Gastrocnemius medialis (tissue), 4 donors: ENCODE measurements at regions not wholly inside any gene's neighbourhood (a gene's known extent, or its start where the extent isn't known, plus 50 kb on each side); places are given as distances from the start of the nearest gene placed in this dataset.

ENCODE experiments used
- CTCF ChIP-seq, 5 experiments: fragments of 450-650 bp in 3 of 5; fragments of 200-600 bp in 2 of 5; sonication (generic) in 2 of 5; IDR thresholded peaks in 4 of 5; conservative IDR thresholded peaks in 1 of 5; 1 replicate in 4 of 5; 2 replicates in 1 of 5; pipeline ENCODE4 v1.5.1; 2016 to 2019; ENCODE audit warnings: antibody characterized with exemption in 5 of 5, mild to moderate bottlenecking in 3 of 5, moderate library complexity in 3 of 5
- POLR2A ChIP-seq, 2 donors: fragments of 450-650 bp; IDR thresholded peaks; one replicate each; pipeline ENCODE4 v1.6.1; 2017; ENCODE audit warnings: antibody characterized with exemption in 2 of 2, mild to moderate bottlenecking in 2 of 2, moderate library complexity in 2 of 2

GRCh38 chr2:138919120-138919747, 139.0 kb upstream of the NXPH2 start:
- TF ChIP-seq CTCF (IDR thresholded peaks at IDR 0.05 in 4 of 5, conservative IDR thresholded peaks at IDR 0.05 in 1 of 5) (no peak), POLR2A (IDR thresholded peaks at IDR 0.05) (no peak)
